ENCODE measurements at regions not wholly inside any gene's neighbourhood (a gene's known extent, or its start where the extent isn't known, plus 50 kb on each side); places are given as distances from the start of the nearest gene placed in this dataset.

DNA sequence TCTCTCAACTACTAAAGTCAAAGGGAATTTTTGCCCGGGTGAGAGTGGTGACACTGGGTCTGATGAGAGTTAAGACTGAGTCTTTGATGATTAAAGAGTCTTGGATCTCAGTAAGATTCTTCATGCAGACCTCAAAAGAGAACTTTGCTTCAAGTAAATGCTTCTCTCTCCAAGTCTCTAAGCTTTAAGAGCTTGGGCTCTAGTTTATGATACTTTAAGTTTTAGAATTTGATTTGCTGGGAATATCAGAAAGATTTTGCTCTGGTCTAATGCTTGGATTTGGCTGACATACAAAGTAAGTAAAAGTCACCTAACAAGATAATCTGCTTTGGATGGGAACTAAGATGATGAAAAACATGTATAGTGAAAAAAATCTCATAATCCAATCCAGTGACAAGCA, 566.3 kb downstream of the MAT2B start:
- intact Hi-C loops (cut with DNase I; ENCODE audit: low total_unique reads) = no loop called here
- ATAC-seq = no peak
- no peak for DNase-seq
- in situ Hi-C loops (cut with MboI; ENCODE audit: low sequenced_read_pairs in 4 of 4) = no loop called here
- no peak overlapping the region for H3K4me3 ChIP-seq
- TF ChIP-seq POLR2A (IDR thresholded peaks at IDR 0.05) = no peak
- TF ChIP-seq, protein P1, sequence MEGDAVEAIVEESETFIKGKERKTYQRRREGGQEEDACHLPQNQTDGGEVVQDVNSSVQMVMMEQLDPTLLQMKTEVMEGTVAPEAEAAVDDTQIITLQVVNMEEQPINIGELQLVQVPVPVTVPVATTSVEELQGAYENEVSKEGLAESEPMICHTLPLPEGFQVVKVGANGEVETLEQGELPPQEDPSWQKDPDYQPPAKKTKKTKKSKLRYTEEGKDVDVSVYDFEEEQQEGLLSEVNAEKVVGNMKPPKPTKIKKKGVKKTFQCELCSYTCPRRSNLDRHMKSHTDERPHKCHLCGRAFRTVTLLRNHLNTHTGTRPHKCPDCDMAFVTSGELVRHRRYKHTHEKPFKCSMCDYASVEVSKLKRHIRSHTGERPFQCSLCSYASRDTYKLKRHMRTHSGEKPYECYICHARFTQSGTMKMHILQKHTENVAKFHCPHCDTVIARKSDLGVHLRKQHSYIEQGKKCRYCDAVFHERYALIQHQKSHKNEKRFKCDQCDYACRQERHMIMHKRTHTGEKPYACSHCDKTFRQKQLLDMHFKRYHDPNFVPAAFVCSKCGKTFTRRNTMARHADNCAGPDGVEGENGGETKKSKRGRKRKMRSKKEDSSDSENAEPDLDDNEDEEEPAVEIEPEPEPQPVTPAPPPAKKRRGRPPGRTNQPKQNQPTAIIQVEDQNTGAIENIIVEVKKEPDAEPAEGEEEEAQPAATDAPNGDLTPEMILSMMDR (IDR thresholded peaks at IDR 0.05 in 4 of 5, conservative IDR thresholded peaks at IDR 0.05 in 1 of 5) = no peak
- no peak overlapping the region for H3K27ac ChIP-seq
- H3K4me1 ChIP-seq = no peaks in the 10 kb centered on the region
- H3K27me3 ChIP-seq = no peaks in the 10 kb centered on the region
- no peaks in the 10 kb centered on the region for H3K36me3 ChIP-seq
- no peaks in the 10 kb centered on the region for H3K9me3 ChIP-seq

DNA sequence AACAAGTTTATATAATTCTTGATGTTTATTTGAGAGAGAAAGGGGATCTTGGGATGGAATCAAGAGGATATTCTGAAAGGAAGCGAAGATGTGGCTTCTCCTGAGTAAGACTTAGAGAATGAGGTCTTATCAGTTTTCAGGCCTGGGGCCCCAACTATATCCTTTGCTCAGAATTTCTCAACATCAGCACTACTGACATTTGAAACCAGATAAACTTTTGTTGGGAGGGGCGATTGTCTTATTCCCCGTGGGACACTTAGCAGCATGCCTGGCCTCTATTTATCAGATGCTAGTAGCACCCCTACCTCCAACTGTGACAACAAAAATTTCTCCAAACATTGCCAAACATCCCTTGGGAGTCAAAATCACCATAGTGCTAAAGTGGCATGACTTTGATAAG, 567.7 kb downstream of the MAT2B start:
- DNase-seq (no peak), ATAC-seq (no peak)
- Histone ChIP-seq H3K9me3 (no peaks in the 10 kb centered on the region), H3K4me1 (no peaks in the 10 kb centered on the region), H3K36me3 (no peaks in the 10 kb centered on the region), H3K27me3 (no peaks in the 10 kb centered on the region), H3K27ac (no peak overlapping the region), H3K4me3 (no peak overlapping the region)
- in situ Hi-C loops (cut with MboI; ENCODE audit: low sequenced_read_pairs in 4 of 4) (no loop called here), intact Hi-C loops (cut with DNase I; ENCODE audit: low total_unique reads) (no loop called here)
- TF ChIP-seq, protein P1 (IDR thresholded peaks at IDR 0.05 in 4 of 5, conservative IDR thresholded peaks at IDR 0.05 in 1 of 5) = no peak

GRCh38 chr5:164076556-164076955, 571.1 kb downstream of the MAT2B start:
- Histone ChIP-seq H3K9me3 (no peaks in the 10 kb centered on the region), H3K36me3 (no peaks in the 10 kb centered on the region), H3K4me1 (no peaks in the 10 kb centered on the region), H3K4me3 (no peak overlapping the region), H3K27ac (no peak overlapping the region), H3K27me3 (no peaks in the 10 kb centered on the region)
- in situ Hi-C loops (cut with MboI; ENCODE audit: low sequenced_read_pairs in 4 of 4) = no loop called here
- no peak for TF ChIP-seq POLR2A (IDR thresholded peaks at IDR 0.05)
- TF ChIP-seq, protein P1 (IDR thresholded peaks at IDR 0.05 in 4 of 5, conservative IDR thresholded peaks at IDR 0.05 in 1 of 5) = no peak
- ATAC-seq (no peak), DNase-seq (no peak)
- intact Hi-C loops (cut with DNase I; ENCODE audit: low total_unique reads) = no loop called here

DNA sequence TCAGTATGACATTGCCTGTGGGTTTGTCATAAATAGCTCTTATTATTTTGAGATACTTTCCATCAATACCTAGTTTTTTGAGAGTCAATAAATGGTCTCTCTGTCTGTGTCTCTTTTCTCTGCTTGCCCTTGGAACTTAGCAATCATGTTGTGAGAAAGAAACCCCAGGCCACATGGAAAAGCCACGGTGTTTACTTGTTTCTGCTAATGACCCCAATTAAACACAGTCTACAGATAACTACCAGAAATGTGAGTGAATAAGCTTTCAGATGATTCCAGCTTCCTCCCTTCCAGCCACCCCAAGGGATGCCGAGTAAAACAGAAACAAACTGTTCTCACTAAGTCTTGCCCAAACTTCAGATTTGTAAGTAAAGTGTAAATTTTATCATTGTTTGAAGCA, 584.9 kb downstream of the MAT2B start:
- Histone ChIP-seq H3K9me3 (no peaks in the 10 kb centered on the region), H3K27me3 (no peaks in the 10 kb centered on the region), H3K4me1 (no peaks in the 10 kb centered on the region), H3K4me3 (no peak overlapping the region), H3K36me3 (no peaks in the 10 kb centered on the region), H3K27ac (no peak overlapping the region)
- TF ChIP-seq, protein P1 (IDR thresholded peaks at IDR 0.05 in 4 of 5, conservative IDR thresholded peaks at IDR 0.05 in 1 of 5) = no peak
- TF ChIP-seq POLR2A (IDR thresholded peaks at IDR 0.05) = no peak
- intact Hi-C loops (cut with DNase I; ENCODE audit: low total_unique reads) = no loop called here
- in situ Hi-C loops (cut with MboI; ENCODE audit: low sequenced_read_pairs in 4 of 4) = no loop called here
- no peak for DNase-seq
- ATAC-seq = no peak

DNA sequence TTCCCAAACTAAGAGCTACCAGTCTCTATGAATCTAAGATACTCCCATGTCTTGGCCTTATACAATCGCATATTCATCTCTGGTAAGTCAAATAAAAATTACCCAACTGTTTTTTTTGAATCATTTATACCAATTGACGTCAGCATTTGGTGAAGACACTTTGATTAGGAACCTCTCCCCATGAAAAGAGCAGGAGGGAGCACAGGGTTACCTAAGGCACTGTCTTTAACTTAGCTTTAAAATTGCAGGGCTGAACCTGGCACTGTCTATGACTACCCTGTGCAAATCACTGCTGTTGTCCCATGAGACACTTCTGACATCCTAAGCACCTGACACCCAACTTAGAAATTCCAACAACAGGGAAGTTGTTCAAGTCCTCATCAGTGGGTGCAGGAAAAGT, 586.4 kb downstream of the MAT2B start:
- Histone ChIP-seq H3K4me3 (no peak overlapping the region), H3K4me1 (no peaks in the 10 kb centered on the region), H3K27ac (no peak overlapping the region), H3K9me3 (no peaks in the 10 kb centered on the region), H3K36me3 (no peaks in the 10 kb centered on the region), H3K27me3 (no peaks in the 10 kb centered on the region)
- TF ChIP-seq, protein P1 (IDR thresholded peaks at IDR 0.05 in 4 of 5, conservative IDR thresholded peaks at IDR 0.05 in 1 of 5) = no peak
- no peak for TF ChIP-seq POLR2A (IDR thresholded peaks at IDR 0.05)
- no peak for ATAC-seq
- in situ Hi-C loops (cut with MboI; ENCODE audit: low sequenced_read_pairs in 4 of 4) = no loop called here
- intact Hi-C loops (cut with DNase I; ENCODE audit: low total_unique reads) = no loop called here
- DNase-seq = no peak

Measured in gastrocnemius medialis (tissue), 4 donors.